Mesothelial cell of epicardium (in vitro differentiated cells): ENCODE measurements at regions not wholly inside any gene's neighbourhood (a gene's known extent, or its start where the extent isn't known, plus 50 kb on each side); places are given as distances from the start of the nearest gene placed in this dataset.
"Not testable (repeated sequence)": the region's sequence is repeated elsewhere in the genome, so short reads cannot be mapped to it uniquely, and the experiment has no call there.

Source experiments
- DNase-seq, 2 experiments: peaks; one replicate each; pipeline ENCODE4 v3.0.0; 2021; ENCODE audit warnings: low spot score in 2 of 2; ENCODE audit not compliant: unreplicated experiment in 2 of 2
- H3K27ac Mint-ChIP-seq: 2 replicates; pipeline ENCODE4 v1.8.0; 2021; ENCODE audit warnings: mixed read lengths
- H3K27me3 Mint-ChIP-seq: 2 replicates; pipeline ENCODE4 v1.8.0; 2021; ENCODE audit warnings: low read depth, mixed read lengths
- H3K36me3 Mint-ChIP-seq: 2 replicates; pipeline ENCODE4 v1.8.0; 2021; ENCODE audit warnings: mixed read lengths
- H3K4me1 Mint-ChIP-seq: 2 replicates; pipeline ENCODE4 v1.8.0; 2021; ENCODE audit warnings: mixed read lengths
- H3K4me3 Mint-ChIP-seq: 2 replicates; pipeline ENCODE4 v1.8.0; 2021; ENCODE audit warnings: mild to moderate bottlenecking, moderate library complexity, mixed read lengths
- H3K9me3 Mint-ChIP-seq: 2 replicates; pipeline ENCODE4 v1.8.0; 2021; ENCODE audit warnings: mixed read lengths
- CTCF ChIP-seq: fragments of 200-600 bp; sonication (generic); IDR thresholded peaks from one replicate; pipeline ENCODE4 v1.5.0; 2021; ENCODE audit warnings: antibody characterized with exemption; ENCODE audit not compliant: unreplicated experiment

GRCh38 chr20:48126227-48126740 is 341.0 kb upstream of the SULF2 start:
- Mint-ChIP-seq H3K27me3 (peaks cover 8% of the 10 kb centered on the region), H3K36me3 (no peaks in the 10 kb centered on the region), H3K9me3 (no peaks in the 10 kb centered on the region), H3K4me1 (peaks cover 20% of the 10 kb centered on the region), H3K27ac (no peak overlapping the region), H3K4me3 (no peak overlapping the region)
- no peak for TF ChIP-seq CTCF
- no peak for DNase-seq

GRCh38 chr20:48124960-48125359 is 339.7 kb upstream of the SULF2 start:
- DNase-seq: no peak
- Mint-ChIP-seq H3K27ac (no peak overlapping the region), H3K9me3 (no peaks in the 10 kb centered on the region), H3K4me1 (peaks cover 13% of the 10 kb centered on the region), H3K4me3 (no peak overlapping the region), H3K27me3 (peaks cover 14% of the 10 kb centered on the region), H3K36me3 (no peaks in the 10 kb centered on the region)
- no peak for TF ChIP-seq CTCF

GRCh38 chr20:48124181-48124782 is 339.0 kb upstream of the SULF2 start:
- H3K27ac Mint-ChIP-seq: no peak overlapping the region
- TF ChIP-seq CTCF: no peak
- H3K9me3 Mint-ChIP-seq: no peaks in the 10 kb centered on the region
- H3K4me1 Mint-ChIP-seq: peaks cover 6% of the 10 kb centered on the region
- H3K4me3 Mint-ChIP-seq: no peak overlapping the region
- no peaks in the 10 kb centered on the region for H3K36me3 Mint-ChIP-seq
- H3K27me3 Mint-ChIP-seq: peaks cover 14% of the 10 kb centered on the region
- no peak for DNase-seq

- Mint-ChIP-seq H3K4me3 (no peak overlapping the region), H3K27me3 (peaks cover 14% of the 10 kb centered on the region), H3K36me3 (no peaks in the 10 kb centered on the region), H3K4me1 (peaks cover 5% of the 10 kb centered on the region), H3K9me3 (no peaks in the 10 kb centered on the region), H3K27ac (no peak overlapping the region)
- TF ChIP-seq CTCF: no peak
- no peak for DNase-seq
Observed at GRCh38 chr20:48120120-48120519, 334.8 kb upstream of the SULF2 start.

- H3K36me3 Mint-ChIP-seq, H3K9me3 Mint-ChIP-seq, H3K27ac Mint-ChIP-seq, H3K4me3 Mint-ChIP-seq, DNase-seq, H3K4me1 Mint-ChIP-seq: not testable (repeated sequence)
- H3K27me3 Mint-ChIP-seq: peaks cover 14% of the 10 kb centered on the region
Observed at GRCh38 chr20:48119389-48119788, 334.1 kb upstream of the SULF2 start.

- Mint-ChIP-seq H3K4me1 (peaks cover 5% of the 10 kb centered on the region), H3K27ac (no peak overlapping the region), H3K36me3 (no peaks in the 10 kb centered on the region), H3K4me3 (no peak overlapping the region), H3K9me3 (no peaks in the 10 kb centered on the region), H3K27me3 (peaks cover 5% of the 10 kb centered on the region)
- no peak for TF ChIP-seq CTCF
- DNase-seq: no peak
Observed at GRCh38 chr20:48115502-48115901, 330.2 kb upstream of the SULF2 start.
